NK-92 (cell line): ENCODE measurements at regions not wholly inside any gene's neighbourhood (a gene's known extent, or its start where the extent isn't known, plus 50 kb on each side); places are given as distances from the start of the nearest gene placed in this dataset.
A peak's percentile ranks its signal among the peaks of the same experiment; 100 is the strongest.

Experiments used
- DNase-seq: peaks from one replicate; lab custom pipeline; 2025; ENCODE audit not compliant: unreplicated experiment; lab: John Stamatoyannopoulos, UW

- no peak for DNase-seq
These were observed 328.4 kb downstream of the DUSP6 start for GRCh38 chr12:89023936-89024335.

DNA sequence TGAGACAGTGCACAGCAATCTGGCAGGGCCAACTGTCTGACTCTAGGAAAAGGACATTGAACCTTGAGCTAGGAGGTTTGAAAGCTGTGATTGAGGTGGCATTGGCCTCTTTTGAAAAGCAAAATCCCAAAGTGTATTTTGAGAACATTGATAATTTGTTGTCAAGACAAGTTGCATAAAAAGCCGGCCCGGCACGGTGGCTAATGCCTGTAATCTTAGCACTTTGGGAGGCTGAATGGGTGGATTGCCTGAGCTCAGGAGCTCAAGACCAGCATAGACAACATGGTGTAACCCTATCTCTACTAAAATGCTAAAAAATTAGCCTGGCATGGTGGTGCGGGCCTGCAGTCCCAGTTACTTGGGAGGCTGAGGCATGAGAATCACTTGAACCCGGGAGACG, 331.6 kb downstream of the DUSP6 start:
- no peak for DNase-seq

- DNase-seq, result no peak
These were observed 332.2 kb downstream of the DUSP6 start for GRCh38 chr12:89020121-89020480.

DNA sequence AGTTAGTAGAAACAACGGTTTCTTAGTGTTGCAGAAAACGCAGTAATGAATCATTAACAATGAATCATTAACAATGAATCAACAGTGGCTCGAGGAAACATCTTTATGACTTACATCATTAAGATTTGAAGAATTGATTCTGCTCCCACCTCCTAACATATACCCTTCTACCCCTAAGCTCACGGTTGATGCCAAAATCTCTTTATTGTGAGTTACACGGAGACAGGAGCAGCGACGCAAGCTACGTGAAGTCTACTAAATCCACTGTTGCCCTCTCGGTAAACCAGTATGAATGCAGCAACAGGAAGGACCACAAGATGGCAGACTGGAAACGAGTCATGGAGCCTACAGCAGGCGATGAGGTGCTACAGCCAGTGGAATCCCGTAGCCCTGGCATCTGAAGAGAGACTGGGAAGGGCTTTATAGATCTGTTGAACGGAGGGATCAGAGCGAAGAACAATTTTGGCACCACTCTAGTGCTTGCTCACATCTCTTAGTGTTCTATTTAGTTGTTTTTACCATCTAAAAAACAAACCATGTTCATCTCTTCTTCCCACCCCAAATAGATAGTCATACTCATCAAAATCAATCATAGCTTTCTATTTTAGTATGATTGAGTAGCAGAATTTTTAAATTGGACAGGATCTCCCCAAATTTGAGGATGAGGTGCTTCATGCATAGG, 332.7 kb downstream of the DUSP6 start:
- peak; percentile 5 for DNase-seq

GRCh38 chr12:89016970-89017778, 335.1 kb downstream of the DUSP6 start:
- no peak for DNase-seq

- DNase-seq, result no peak
These were observed 336.9 kb downstream of the DUSP6 start for GRCh38 chr12:89015419-89015818.

DNA sequence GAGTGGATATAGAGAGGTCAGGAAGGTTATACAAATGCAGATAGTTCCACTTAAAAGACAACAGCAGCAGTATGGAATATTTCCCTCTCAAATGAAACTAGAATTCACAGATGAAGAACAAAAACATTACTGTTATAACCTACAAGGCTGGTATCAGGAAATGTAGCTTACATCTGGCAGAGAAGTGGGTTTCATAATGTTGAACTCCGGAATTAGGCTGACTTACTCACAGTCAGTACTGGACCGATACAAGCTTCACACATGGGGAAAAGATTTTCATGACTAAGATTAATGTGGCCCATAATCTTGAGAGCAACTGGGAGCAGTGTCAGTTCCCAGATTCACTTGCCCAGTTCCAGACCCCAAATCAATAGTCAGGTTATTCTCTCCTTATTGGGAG, 353.9 kb downstream of the DUSP6 start:
- no peak for DNase-seq

DNA sequence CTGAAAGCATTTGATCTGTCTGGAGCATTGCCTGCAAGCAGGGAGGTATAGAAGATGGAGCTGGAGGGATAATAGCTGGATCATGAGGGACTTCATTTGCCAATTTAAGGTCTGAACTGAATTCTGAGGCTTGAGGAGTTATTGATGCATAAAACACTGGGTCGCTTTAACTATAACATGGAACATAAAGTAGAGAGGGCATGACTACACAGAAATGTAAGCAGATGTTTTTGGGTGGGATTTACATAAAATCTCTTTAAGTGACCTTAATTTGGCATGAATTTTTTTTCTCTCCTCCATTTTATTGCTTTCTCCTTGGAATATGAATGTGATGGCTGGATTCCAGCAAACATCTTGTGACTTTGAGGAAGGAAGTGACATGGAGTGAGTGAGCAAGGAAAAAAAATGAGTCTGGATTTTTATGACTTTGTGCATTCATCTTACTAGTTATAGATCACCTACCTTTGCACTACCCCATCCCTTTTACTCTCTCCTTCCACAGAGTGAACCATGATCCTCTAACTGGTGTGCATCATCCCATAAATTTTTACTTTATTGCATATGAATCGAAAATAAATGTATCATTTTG, 356.0 kb downstream of the DUSP6 start:
- no peak for DNase-seq

GRCh38 chr12:88994971-88995370, 357.3 kb downstream of the DUSP6 start:
- DNase-seq, result no peak

DNA sequence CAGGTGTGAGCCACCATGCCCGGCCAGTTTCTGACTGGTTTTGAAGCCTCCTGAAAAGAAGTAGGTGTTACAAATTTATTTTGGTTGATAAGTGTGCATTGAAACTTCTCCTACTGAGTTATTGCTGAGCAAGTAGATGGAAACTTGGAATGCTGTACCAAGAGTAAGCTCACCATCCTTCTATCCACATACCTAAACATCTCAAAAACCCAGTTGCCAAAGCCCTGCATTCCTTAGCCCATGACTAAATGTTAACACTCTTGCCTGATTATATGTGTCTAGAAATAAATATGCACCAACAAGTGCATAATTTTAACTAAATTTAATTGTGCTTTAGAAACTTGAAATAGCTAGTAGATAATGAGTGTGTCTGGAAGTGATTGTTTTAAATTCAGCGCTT, 357.8 kb downstream of the DUSP6 start:
- DNase-seq, result no peak

- DNase-seq, result no peak
These were observed 358.6 kb downstream of the DUSP6 start for GRCh38 chr12:88993651-88994050.

- no peak for DNase-seq
These were observed 366.2 kb downstream of the DUSP6 start for GRCh38 chr12:88986056-88986455.

DNA sequence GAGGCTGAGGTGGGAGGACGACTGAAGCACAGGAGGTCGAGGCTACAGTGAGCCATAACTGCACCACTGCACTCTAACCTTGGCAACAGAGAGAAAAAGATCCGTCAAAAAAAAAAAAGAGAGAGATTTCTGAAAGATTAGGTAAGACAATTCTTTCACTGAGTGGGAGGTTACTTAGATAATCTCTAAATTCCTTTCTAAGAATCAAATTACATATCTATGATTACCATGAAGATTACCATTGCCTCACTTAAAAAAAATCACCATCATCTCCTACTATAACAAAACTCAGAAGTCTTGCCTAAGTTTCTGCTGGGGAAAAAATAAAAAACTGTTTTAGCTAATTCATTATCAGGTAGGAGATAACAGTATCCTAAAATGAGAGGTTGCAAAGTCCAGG, 366.7 kb downstream of the DUSP6 start:
- DNase-seq, result no peak

- no peak for DNase-seq
These were observed 367.3 kb downstream of the DUSP6 start for GRCh38 chr12:88985011-88985410.

GRCh38 chr12:88982694-88983093, 369.6 kb downstream of the DUSP6 start:
- no peak for DNase-seq

DNA sequence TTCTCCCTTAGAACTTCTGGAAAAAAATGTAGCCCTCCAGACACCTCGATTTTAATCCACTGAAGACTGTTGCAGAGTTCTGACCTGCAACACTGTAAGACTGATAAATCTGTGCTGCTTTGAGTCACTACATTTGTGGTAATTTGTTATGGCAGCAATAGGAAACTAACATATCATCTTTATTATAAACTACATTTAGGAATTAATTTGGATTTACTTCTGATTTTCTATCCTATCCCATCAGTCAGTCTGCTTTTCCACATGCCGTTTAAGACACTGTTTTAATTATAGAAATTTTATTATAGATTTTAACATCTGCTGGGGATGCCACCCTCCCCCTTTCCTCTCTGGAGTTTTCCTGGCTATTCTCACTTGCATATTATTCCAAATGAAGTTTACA, 375.2 kb downstream of the DUSP6 start:
- DNase-seq, result no peak

- DNase-seq, result no peak
These were observed 378.3 kb downstream of the DUSP6 start for GRCh38 chr12:88973998-88974397.

- DNase-seq, result no peak
These were observed 381.6 kb downstream of the DUSP6 start for GRCh38 chr12:88970740-88971139.

- no peak for DNase-seq
These were observed 383.2 kb downstream of the DUSP6 start for GRCh38 chr12:88969127-88969526.

DNA sequence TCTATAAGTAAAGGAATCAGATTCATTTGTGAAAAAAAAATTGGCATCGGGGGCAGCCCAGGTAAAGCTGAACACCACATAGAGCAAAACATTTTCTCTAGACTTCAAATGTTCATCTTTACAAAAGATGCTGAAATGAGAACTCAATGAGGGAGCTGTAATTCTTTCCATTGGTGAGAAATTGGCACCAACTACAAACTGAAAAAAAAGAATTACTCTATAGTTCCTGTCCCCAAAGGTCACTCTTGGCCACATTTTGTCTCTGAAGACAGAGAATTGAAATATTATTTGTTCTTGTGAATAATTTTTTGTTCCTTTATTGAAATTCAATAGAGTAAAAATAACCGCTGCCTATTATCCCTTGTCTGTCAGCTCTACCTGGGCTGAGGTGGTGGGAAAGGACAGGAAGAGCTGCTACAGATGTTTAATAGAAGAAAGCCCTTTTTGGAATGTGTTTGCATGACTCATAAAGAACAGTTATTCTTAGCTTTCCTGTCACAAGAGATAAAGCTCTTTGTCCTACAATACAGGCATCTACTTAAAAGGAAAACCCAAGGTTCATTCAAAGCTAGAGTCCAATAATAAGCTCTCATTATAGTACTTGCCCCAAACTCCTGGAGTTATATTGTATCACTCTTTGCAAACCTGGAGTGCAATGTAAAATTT, 380.1 kb upstream of the KITLG start:
- no peak for DNase-seq

DNA sequence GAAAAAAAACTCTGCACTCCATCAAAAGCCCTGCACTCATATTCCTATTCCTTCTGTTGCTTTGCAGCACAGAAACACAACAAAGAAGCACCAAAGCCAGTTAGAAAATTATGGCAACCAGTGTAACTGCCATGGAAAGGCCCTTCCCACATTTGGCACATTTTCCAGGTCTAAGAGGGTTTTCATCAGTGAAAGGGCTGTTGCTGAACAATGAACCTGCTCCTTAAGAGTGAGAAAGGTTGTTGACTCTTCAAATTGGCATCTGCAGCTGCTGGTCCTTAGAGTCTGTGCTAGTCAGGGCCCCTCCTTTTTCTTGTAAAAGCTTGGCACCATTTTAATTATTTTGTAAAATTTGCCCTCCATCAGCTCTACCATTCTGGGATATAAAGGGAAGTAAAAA, 378.7 kb upstream of the KITLG start:
- no peak for DNase-seq

- no peak for DNase-seq
These were observed 377.9 kb upstream of the KITLG start for GRCh38 chr12:88958153-88958552.
